Mesothelial cell of epicardium (in vitro differentiated cells): ENCODE measurements at regions not wholly inside any gene's neighbourhood (a gene's known extent, or its start where the extent isn't known, plus 50 kb on each side); places are given as distances from the start of the nearest gene placed in this dataset.

Experiments used
- DNase-seq, 2 experiments: peaks; one replicate each; pipeline ENCODE4 v3.0.0; 2021; ENCODE audit warnings: low spot score in 2 of 2; ENCODE audit not compliant: unreplicated experiment in 2 of 2
- H3K27ac Mint-ChIP-seq: 2 replicates; pipeline ENCODE4 v1.8.0; 2021; ENCODE audit warnings: mixed read lengths
- H3K27me3 Mint-ChIP-seq: 2 replicates; pipeline ENCODE4 v1.8.0; 2021; ENCODE audit warnings: low read depth, mixed read lengths
- H3K36me3 Mint-ChIP-seq: 2 replicates; pipeline ENCODE4 v1.8.0; 2021; ENCODE audit warnings: mixed read lengths
- H3K4me1 Mint-ChIP-seq: 2 replicates; pipeline ENCODE4 v1.8.0; 2021; ENCODE audit warnings: mixed read lengths
- H3K4me3 Mint-ChIP-seq: 2 replicates; pipeline ENCODE4 v1.8.0; 2021; ENCODE audit warnings: mild to moderate bottlenecking, moderate library complexity, mixed read lengths
- H3K9me3 Mint-ChIP-seq: 2 replicates; pipeline ENCODE4 v1.8.0; 2021; ENCODE audit warnings: mixed read lengths
- TF ChIP-seq, protein P1 (sequence below): fragments of 200-600 bp; sonication (generic); IDR thresholded peaks from one replicate; pipeline ENCODE4 v1.5.0; 2021; ENCODE audit warnings: antibody characterized with exemption; ENCODE audit not compliant: unreplicated experiment

GRCh38 chr6:153192943-153193885, 62.1 kb upstream of the RGS17 start:
- Mint-ChIP-seq H3K9me3 (peaks cover 3% of the 10 kb centered on the region), H3K36me3 (no peaks in the 10 kb centered on the region), H3K27me3 (no peaks in the 10 kb centered on the region), H3K4me1 (no peaks in the 10 kb centered on the region), H3K27ac (no peak overlapping the region), H3K4me3 (no peak overlapping the region)
- TF ChIP-seq, protein P1, sequence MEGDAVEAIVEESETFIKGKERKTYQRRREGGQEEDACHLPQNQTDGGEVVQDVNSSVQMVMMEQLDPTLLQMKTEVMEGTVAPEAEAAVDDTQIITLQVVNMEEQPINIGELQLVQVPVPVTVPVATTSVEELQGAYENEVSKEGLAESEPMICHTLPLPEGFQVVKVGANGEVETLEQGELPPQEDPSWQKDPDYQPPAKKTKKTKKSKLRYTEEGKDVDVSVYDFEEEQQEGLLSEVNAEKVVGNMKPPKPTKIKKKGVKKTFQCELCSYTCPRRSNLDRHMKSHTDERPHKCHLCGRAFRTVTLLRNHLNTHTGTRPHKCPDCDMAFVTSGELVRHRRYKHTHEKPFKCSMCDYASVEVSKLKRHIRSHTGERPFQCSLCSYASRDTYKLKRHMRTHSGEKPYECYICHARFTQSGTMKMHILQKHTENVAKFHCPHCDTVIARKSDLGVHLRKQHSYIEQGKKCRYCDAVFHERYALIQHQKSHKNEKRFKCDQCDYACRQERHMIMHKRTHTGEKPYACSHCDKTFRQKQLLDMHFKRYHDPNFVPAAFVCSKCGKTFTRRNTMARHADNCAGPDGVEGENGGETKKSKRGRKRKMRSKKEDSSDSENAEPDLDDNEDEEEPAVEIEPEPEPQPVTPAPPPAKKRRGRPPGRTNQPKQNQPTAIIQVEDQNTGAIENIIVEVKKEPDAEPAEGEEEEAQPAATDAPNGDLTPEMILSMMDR: no peak
- no peak for DNase-seq

GRCh38 chr6:153183925-153184324, 52.8 kb upstream of the RGS17 start:
- H3K27me3 Mint-ChIP-seq: peaks cover 2% of the 10 kb centered on the region
- DNase-seq: no peak
- H3K36me3 Mint-ChIP-seq: no peaks in the 10 kb centered on the region
- no peak overlapping the region for H3K27ac Mint-ChIP-seq
- peaks cover 13% of the 10 kb centered on the region for H3K4me1 Mint-ChIP-seq
- peaks cover 13% of the 10 kb centered on the region for H3K9me3 Mint-ChIP-seq
- H3K4me3 Mint-ChIP-seq: no peak overlapping the region
- TF ChIP-seq, protein P1: no peak
